ENCODE measurements at regions not wholly inside any gene's neighbourhood (a gene's known extent, or its start where the extent isn't known, plus 50 kb on each side); places are given as distances from the start of the nearest gene placed in this dataset.

DNA sequence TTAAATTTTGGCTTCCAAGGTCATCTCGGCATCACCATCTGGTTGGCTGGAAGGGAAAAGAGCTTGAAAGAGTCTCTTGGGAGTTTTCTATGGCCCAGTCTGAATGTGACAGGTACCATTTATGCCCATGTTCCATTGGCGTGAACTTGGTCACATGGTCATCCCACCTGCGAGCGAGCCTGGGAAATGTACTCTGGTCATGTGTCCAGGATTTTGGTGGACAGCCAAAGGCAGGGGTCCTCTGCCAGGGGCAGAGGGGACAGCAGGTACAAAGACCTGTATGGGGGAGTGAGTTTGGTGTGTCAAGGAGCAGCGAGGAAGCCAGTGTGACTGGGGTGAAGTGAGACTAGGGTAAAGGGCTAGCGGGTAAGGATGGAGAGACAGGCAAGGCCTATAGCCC, 112.6 kb downstream of the CDC5L start:
- FAIRE-seq = no peak
- no peak for DNase-seq (ENCODE audit: insufficient read length, low spot score)

DNA sequence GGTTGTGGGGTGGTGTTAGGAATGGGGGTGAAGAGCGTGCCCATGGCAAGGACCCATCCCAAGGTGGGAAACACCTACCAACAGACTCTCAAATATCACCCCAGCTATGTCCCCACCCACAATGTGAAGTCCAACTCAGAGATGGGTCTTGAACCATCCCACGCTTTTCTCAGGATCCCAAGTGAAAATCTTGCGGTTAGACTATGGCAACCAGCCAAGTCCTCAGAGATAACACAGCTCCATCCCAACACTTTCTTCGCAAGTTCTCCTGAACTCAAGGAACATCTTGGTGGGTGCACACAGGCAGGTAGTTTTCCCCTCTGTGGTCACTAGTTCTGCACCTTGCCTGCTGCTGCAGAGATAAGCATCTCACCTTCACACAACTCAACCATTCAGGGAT, 116.0 kb downstream of the CDC5L start:
- no peak for DNase-seq (ENCODE audit: insufficient read length, low spot score)
- no peak for FAIRE-seq

DNA sequence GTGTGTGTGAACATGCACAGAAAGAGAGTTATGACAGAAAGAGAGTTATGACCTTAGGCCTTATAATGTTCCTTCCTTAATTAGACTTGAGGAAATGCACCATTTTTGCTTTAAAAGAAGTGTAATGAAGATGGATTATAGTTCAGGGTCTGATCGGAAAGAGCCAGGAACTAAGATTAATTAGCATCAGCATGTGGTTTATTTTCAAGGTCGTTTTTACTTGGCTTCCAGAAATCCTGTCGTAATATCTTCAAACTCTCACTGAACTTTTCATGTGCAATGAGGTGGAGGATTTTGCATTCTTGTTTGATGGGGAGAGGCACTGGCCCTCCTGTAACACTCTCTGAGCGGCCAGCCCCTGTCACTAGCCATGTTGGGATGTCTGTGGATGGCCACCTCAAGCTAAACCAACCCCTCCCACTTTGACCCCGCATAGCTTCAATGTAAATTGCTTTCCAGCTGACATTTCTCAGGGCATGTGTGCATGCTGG, 116.8 kb downstream of the CDC5L start:
- DNase-seq (ENCODE audit: insufficient read length, low spot score) (no peak), FAIRE-seq (no peak)

DNA sequence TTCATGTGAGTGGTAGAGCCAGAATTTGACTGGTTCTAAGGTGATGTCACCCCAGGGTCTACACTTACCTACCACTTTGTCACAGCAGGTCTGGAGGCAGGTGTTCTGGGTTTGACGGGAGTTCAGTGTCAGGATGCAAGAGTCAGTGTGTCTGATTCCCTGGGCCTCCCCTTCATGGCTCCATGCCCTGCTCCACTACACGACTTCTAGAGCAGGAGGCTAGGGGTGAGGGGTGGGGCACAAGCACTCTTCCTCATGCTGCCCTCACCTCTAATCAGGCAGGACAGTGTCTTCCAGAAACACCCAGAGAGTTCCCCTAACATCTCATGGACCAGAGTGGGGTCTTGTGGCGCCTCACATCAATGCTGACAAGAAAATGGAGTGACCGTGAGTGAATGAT, 118.2 kb downstream of the CDC5L start:
- DNase-seq (ENCODE audit: insufficient read length, low spot score) (no peak), FAIRE-seq (no peak)

DNA sequence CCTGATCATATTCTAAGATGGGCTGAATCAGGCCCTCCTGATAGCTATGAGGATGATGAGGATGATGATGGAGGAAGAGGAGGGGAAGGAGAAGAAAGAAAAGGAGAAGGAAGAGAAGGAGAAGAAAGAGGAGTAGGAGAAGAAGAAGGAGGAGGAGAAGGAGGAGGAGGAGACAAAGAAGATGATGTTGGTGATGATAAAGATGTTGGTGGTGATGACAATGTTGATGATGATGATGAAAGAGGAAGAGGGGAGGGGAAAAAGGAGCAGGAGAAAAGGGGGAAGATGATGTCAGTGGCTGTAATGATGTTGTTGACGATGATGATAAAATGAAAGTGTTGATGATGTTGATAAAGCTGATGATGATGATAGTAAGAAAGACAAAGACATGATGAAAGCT, 119.5 kb downstream of the CDC5L start:
- FAIRE-seq = no peak
- no peak for DNase-seq (ENCODE audit: insufficient read length, low spot score)

DNA sequence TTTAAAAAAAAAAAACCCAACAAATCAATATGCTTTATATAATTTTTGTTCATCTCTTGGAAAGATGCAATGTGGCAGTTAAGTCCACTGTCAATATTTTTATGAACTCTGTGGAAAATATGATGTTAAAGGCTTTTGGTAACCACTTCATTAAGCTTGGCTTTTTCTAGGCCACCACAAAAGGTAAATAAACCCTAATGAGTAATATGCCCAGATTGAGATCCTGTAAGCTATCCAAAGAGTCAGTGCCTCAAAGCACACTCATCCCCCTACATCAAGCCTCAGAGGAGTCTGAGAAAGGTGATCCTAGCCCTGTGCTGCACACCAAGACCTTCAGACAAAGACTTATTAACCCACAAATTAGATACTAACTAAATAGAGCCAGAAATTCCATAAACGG, 121.1 kb downstream of the CDC5L start:
- no peak for DNase-seq (ENCODE audit: insufficient read length, low spot score)
- no peak for FAIRE-seq

DNA sequence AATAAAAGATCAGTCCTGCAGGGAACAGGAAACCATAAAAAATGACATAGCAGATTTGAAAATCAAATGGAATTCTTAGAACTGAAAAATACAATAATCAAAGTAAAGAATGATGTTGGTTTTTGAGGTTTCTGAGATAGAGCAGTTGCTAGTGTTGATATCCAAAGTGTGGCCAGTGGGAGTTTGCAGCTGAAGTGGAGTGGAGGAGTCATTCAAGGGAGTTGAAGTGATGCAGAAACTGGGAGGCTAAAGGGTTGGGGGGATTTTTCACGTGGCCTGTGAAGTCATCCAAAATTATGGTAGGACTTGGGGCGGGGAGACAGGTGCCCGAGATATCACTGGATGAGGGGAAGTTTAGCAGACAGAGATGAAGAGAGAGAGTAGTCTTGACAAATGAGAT, 123.6 kb downstream of the CDC5L start:
- no peak for DNase-seq (ENCODE audit: insufficient read length, low spot score)
- no peak for FAIRE-seq

DNA sequence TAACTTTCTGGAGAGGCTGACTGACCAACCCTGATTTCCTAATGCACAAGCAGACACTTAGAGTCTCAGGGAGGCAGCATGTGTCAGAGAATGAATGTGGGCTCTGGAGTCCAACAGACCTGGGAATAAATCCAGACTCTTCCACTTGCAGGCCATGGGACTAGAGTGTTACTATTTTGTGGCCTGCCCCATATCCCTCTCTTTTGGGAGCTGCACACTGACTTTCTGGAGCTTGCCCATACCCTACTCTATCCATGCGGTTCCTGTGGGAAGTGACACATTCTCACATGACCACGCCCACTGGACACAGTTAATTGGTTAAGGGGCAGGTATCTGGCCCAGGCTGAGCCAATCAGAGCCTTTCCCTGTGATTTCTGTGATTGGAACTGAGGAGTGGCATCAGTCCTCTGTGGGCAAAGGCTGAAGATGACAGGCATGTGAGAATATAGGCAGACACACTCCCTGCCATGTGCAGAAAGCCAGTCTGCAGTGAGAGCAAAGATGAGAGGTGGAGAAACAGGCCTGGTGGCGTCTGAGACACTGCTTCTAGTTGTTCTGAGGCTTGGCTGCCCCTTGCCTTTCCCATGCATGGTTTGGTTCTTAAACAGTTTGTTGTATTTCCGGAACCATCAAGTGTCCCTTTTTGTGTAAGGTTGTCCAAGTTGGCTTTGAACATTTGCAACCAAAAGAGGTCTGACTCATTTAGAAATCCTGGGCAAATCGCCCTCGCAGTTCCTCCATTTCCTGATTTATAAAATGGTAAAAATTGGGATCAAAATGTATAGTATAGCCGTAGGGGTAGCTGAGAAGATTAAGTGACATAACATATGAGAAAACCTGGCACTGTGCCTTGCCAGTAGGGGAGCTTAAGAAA, 125.6 kb downstream of the CDC5L start:
- FAIRE-seq (peak; percentile 59), DNase-seq (ENCODE audit: insufficient read length, low spot score) (no peak)

DNA sequence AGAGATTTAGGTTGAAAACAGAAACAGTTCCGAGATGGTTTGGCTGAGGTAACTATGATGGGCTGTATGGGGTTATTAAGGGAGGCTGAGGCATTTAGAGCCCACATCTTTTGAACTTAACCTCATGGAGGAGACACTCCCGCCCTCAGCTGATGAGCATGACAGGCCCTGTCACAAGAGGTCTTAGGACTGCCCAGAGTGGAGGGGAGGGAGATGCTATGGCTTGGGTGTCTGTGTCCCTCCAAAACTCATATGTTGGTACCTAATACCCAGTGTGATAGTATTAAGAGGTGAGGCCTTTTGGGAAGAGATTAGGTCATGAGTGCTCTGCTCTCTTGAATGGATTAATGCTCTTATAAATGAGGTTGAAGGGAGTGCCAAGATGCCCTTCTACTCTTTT, 126.6 kb downstream of the CDC5L start:
- DNase-seq (ENCODE audit: insufficient read length, low spot score) = no peak
- no peak for FAIRE-seq

DNA sequence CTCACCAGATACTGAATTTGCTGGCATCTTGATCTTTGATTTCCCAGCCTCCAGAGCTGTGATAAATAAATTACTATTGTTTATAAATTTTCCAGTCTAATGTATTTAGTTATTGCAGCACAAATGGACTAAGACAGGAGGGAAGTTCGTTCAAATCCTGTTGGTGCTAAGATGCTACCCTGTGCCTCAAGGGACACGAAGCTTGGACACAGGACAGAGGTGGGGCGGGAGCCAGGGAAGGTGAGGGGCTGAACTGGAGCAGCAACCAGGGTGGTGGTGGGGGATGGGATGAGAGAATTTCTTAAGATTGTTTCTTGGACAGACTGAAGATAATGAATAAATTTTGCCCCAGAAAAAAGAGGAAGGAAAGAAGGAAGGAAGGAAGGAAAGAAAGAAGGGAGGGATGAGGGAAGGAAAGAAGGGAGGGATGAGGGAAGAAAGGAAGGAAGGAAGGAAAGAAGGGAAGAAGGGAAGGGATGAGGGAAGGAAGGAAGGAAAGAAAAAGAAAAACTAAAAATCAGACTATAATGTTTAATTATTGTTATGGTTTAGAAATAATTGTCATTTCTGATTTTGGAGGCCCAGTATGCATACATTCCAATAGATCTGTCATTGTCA, 127.2 kb downstream of the CDC5L start:
- no peak for DNase-seq (ENCODE audit: insufficient read length, low spot score)
- peak; percentile 9 for FAIRE-seq

DNA sequence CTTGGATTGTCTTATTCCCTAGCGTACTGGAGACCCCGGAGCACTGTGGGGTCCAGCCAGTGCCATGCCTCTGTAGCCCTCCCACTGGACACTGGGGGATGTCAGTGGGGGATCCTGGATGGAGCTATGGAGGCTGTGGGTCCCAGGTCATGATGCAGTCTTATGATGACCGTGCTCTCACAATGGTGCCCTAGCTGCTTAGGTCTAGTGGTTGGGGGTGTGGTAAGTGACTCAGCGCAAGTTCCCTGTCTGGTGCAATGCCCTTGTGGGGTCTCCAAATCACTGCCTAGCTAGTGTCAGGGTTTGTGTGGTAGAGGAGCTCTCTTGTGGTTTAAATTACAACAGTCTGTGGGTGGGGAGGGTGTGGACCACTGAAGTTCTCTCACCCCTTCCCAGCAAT, 135.4 kb downstream of the CDC5L start:
- FAIRE-seq = no peak

DNA sequence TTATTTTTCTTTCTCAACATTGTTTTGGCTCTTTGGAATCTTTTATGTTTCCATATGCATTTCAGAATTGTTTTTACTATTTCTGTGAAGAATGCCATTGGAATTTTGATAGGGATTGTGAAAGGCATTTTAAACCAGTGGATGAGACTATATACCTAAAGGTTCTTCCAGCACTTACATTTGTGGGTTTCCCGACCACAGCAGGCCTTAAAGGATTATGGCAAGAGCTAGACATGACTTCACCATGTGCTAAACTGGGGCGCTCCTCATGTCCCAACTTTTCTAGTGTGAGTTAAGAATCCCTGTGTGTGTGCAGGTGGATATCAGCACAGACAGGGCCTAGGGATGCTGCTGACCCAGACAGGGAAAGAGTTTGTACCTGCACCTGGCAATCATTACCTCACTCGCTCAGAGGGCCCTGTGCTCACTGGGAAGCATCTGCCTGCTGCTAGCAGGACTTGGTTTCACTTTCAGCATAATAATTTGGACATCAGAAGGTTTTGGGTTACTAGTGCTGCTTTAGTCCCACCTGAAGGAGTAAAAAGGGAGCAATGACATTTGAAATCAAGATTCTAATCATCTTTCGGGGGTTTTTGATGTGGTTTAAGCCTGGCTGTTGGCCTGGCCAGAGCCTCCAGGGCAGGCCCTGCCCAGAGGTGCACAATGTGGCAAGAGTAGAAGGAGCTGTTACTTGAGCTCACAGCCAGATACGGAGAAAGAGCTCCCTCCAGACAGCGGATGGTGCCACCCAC, 137.1 kb downstream of the CDC5L start:
- FAIRE-seq (no peak), DNase-seq (ENCODE audit: insufficient read length, low spot score) (no peak)

More for the DNA sequence above, 135.4 kb downstream of the CDC5L start:
- no peak for DNase-seq (ENCODE audit: insufficient read length, low spot score)

DNA sequence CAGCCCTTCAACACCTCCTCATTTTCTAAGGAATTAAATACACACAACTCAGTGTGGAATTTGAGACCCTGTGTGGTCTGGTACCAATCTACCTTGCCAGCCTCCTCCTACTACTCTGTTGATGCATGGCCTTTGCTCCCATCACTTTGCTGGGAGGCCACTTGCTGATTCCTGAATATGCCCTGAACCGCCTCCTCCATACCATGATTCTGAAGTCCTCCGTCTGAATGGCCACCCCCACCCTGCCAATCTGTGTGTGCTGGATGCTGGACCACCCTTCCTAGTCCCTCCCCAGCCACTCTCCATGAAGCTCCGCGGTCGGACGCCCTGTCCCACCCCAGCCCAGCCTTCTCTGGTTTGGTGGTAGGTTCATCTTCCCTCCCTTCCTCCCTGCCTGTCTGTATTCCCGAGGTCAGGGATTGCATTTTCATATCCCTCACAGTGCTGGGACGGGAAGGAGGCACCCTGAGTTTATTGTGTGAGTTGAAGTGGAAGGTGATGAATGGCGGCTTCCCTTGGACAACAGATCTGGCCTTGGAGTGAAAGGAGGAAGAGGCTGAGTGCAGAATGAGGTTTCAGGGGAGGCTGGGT, 138.3 kb downstream of the CDC5L start:
- DNase-seq (ENCODE audit: insufficient read length, low spot score) (no peak), FAIRE-seq (no peak)

DNA sequence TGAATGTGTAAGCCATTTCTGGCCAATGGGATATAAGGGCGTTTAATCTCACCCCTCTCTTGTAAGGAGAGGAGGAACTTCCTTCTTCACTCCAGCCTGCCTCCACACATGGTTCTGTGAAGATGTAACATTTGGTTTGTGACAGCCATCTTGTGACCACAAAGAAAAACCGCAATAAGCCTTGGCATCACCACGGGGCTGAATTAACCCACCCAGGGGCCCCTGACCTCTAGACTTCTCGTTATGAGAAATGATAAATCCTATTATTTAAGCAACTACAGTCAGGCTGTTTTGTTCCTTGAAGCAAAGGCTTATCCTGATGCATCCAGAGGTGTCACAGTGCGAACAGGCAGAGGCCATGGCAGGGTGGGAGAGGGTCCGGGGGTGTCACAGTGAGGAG, 139.7 kb downstream of the CDC5L start:
- DNase-seq (ENCODE audit: insufficient read length, low spot score) = no peak
- FAIRE-seq = no peak

DNA sequence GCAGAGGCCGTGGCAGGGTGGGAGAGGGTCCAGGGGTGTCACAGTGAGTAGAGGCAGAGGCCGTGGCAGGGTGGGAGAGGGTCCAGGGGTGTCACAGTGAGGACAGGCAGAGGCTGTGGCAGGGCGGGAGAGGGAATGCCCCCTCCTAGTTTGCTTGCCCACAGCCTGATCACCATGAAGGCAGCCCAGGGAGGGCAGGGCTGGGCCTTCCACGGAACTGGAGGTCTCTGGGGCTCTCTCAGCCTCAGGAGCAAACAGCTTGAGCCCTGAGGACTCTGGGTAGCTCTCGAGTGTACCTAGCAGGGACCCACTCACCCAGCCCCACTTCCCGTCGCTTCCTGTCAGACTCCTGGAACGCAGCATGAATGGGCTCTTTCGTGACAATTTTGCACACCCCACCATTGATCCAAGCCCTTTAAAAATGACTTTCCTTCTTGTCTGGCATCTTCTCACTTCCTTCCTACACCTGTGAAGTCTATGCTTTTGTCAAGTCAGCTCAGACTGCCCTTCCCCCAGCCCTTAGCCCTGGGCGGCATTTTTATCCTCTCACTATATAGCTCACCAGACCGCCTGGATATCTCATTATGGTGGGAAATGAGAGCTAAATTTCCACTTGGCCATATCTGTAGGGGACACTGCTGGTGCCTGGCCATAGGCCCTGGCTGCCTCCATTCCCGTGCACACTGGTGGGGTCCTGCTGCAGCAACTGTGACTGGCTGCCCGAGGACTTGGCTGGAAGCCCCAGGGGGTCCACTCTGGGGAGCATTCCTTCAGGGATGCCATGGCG, 140.3 kb downstream of the CDC5L start:
- DNase-seq (ENCODE audit: insufficient read length, low spot score) = no peak
- no peak for FAIRE-seq

DNA sequence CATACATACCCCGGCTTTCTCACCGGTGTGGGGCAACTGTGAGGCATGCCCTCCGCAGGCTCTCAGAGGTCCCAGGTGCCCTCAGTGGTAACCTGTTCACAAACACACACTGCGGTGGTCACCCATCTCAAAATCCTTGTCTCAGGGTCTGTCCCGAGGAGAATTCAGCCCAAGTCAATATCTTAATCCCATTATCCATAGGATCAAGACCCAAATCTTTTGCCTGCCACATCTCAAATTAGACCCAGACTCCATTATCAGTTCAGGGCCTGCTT, 140.8 kb downstream of the CDC5L start:
- FAIRE-seq = no peak
- no peak for DNase-seq (ENCODE audit: insufficient read length, low spot score)

DNA sequence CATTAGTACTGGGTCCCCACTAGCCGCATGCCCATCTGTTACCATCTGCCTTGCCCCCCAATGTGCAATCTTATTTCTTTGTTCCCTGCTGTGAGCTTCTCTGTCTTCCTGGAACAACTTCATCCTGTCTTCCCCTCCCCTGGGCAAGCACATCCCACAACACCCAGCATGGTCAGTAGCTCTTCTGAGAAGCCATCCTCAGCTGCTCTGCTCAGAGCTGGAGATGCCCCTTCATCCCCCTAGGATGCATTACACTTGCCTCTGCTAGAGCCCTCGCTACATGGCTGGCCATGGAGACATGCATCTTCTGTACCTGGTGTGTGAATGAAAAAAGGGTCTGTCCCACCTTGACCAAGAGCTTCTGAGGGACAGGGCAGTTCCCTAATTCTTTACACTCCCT, 141.2 kb downstream of the CDC5L start:
- FAIRE-seq (no peak), DNase-seq (ENCODE audit: insufficient read length, low spot score) (no peak)

DNA sequence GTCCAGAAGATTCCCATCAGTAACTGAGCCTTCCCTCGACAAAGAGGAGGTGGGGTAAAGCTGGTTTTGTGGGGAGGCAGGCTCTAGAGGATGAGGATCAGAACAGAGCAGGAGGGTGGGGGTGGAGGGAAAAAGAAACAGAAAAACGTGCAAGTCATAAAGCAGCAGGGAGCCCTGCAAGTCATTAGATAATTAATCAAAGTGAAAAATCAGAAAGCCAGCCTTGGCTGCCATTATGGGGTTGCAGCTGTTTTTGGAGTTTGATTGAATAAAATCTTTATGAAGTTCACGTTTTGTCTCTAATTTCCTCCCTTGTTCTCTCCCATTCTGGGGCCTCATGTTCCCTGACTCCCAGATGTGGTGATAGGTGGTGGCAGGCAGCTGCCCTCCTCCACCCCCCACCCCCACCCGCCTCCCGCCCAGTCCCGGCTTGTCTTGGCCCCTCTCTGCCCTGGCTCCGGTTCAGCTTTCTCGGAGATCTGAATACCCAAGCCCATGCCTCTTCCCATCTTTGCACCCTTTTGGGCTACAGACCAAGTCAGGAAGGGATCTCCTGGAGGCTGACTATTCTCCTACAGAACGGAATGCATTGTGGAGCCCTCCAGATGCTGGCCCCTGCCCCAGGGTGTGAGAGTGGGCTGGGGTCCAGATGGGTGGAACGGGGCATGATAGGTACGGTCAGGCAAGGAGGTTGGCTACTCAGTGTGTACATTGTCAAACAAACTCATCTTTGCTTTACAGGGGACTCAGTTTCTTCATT, 141.8 kb downstream of the CDC5L start:
- DNase-seq (ENCODE audit: insufficient read length, low spot score) (no peak), FAIRE-seq (no peak)

DNA sequence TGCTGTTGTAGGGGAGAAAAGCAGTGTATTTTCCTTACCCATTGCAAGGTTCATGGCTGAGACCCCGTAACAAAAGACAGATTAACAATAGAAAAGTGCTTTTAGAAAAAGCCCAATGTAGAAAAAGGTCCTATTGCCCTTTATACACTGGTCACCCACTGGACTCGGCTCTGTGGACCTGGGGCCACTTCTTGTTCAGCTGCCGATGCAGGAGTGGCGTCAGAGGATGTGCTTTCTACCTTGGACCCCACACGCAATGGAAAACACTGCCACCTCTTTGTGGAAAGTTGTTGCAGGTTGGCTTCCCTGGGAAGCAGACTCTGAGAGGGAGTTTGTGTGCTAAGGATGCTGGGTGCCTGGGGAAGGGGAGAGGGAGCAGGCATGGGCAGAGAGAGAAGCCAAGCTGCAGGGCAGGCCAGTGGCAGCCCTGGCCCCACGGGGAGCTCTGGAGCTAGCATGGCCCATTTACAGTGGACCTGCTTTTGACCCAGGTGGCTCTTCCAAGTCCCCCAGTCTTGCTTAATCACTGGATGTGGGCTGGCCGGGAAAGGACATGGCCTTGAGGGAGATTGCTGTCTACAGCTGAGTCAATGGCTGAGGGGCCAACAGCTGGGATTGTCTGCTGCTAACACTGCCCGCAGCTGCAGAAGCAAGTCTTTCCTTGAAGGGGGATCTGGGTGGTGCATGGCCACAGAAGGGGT, 142.9 kb downstream of the CDC5L start:
- FAIRE-seq (peak; percentile 4), DNase-seq (ENCODE audit: insufficient read length, low spot score) (no peak)
